MM.1S (cell line): ENCODE measurements at regions not wholly inside any gene's neighbourhood (a gene's known extent, or its start where the extent isn't known, plus 50 kb on each side); places are given as distances from the start of the nearest gene placed in this dataset.

Experiments
- EZH2 ChIP-seq: fragments of 300-600 bp; sonication (generic); optimal IDR thresholded peaks from 2 replicates; pipeline ENCODE3; 2017; ENCODE audit warnings: low read depth, mild to moderate bottlenecking, antibody characterized with exemption, low read length, mixed read lengths
- EZH2phosphoT487 ChIP-seq: fragments of 300-600 bp; sonication (generic); IDR thresholded peaks from 2 replicates; pipeline ENCODE4 v1.6.1; 2018; ENCODE audit warnings: antibody characterized with exemption, low read length
- TF ChIP-seq, protein P1 (sequence below): fragments of 300-600 bp; sonication (generic); IDR thresholded peaks from 2 replicates; pipeline ENCODE4 v1.5.1; 2016; ENCODE audit warnings: antibody characterized with exemption, low read length, mixed read lengths

GRCh38 chr14:97900196-97900854 is 1103.1 kb downstream of the VRK1 start:
- TF ChIP-seq, protein P1, sequence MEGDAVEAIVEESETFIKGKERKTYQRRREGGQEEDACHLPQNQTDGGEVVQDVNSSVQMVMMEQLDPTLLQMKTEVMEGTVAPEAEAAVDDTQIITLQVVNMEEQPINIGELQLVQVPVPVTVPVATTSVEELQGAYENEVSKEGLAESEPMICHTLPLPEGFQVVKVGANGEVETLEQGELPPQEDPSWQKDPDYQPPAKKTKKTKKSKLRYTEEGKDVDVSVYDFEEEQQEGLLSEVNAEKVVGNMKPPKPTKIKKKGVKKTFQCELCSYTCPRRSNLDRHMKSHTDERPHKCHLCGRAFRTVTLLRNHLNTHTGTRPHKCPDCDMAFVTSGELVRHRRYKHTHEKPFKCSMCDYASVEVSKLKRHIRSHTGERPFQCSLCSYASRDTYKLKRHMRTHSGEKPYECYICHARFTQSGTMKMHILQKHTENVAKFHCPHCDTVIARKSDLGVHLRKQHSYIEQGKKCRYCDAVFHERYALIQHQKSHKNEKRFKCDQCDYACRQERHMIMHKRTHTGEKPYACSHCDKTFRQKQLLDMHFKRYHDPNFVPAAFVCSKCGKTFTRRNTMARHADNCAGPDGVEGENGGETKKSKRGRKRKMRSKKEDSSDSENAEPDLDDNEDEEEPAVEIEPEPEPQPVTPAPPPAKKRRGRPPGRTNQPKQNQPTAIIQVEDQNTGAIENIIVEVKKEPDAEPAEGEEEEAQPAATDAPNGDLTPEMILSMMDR, result no peak
- TF ChIP-seq EZH2, result no peak
- TF ChIP-seq EZH2phosphoT487, result no peak
